GM23338 (cell line): ENCODE measurements at regions not wholly inside any gene's neighbourhood (a gene's known extent, or its start where the extent isn't known, plus 50 kb on each side); places are given as distances from the start of the nearest gene placed in this dataset.

Source experiments
- ATAC-seq: fragments of 200-7000 bp; cut with Tn5 transposase; 3 replicates; pipeline ENCODE4 v1.9.1; 2020
- DNase-seq: peaks from one replicate; pipeline ENCODE4 v3.0.0-alpha.2; 2015; ENCODE audit warnings: low spot score
- H2AFZ ChIP-seq: fragments of 200-600 bp; sonication (generic); 2 replicates; pipeline ENCODE4 v1.8.0; 2016; ENCODE audit warnings: antibody characterized with exemption, mild to moderate bottlenecking, moderate library complexity
- H3F3A ChIP-seq: fragments of 200-600 bp; sonication (generic); replicated peaks from 2 replicates; pipeline ENCODE4 v1.8.0; 2017; ENCODE audit warnings: antibody characterized with exemption, mixed run types, low read depth
- H3K27ac ChIP-seq: fragments of 200-600 bp; sonication (generic); 2 replicates; pipeline ENCODE4 v1.6.1; 2016; ENCODE audit warnings: low read depth
- H3K27me3 ChIP-seq: fragments of 200-600 bp; sonication (generic); 2 replicates; pipeline ENCODE4 v1.8.0; 2016; ENCODE audit warnings: mild to moderate bottlenecking, mixed run types, moderate library complexity; ENCODE audit not compliant: insufficient read depth
- H3K36me3 ChIP-seq: fragments of 200-600 bp; sonication (generic); 2 replicates; pipeline ENCODE4 v1.8.0; 2016; ENCODE audit warnings: mild to moderate bottlenecking; ENCODE audit not compliant: insufficient read depth
- H3K4me1 ChIP-seq: fragments of 200-600 bp; sonication (generic); 2 replicates; pipeline ENCODE4 v1.8.0; 2016; ENCODE audit warnings: mild to moderate bottlenecking, moderate library complexity; ENCODE audit not compliant: insufficient read depth
- H3K4me2 ChIP-seq: fragments of 200-600 bp; sonication (generic); 2 replicates; pipeline ENCODE4 v1.7.1; 2017; ENCODE audit warnings: mixed run types
- H3K4me3 ChIP-seq: fragments of 200-600 bp; sonication (generic); 2 replicates; pipeline ENCODE4 v1.6.1; 2016; ENCODE audit warnings: mixed run types
- H3K79me2 ChIP-seq: fragments of 200-600 bp; sonication (generic); replicated peaks from 2 replicates; pipeline ENCODE4 v1.8.0; 2017; ENCODE audit warnings: mild to moderate bottlenecking; ENCODE audit not compliant: insufficient read depth
- H3K9me2 ChIP-seq: fragments of 200-600 bp; sonication (generic); 2 replicates; pipeline ENCODE4 v1.8.0; 2017; ENCODE audit not compliant: insufficient read depth
- H4K20me1 ChIP-seq: fragments of 200-600 bp; sonication (generic); replicated peaks from 2 replicates; pipeline ENCODE4 v1.8.0; 2017; ENCODE audit warnings: mild to moderate bottlenecking; ENCODE audit not compliant: insufficient read depth
- H3K27ac Mint-ChIP-seq: 2 replicates; pipeline ENCODE4 v1.8.0; 2020; ENCODE audit warnings: inconsistent platforms, mild to moderate bottlenecking, moderate library complexity, mixed read lengths
- H3K27me3 Mint-ChIP-seq: 3 replicates; pipeline ENCODE4 v1.8.0; 2022; ENCODE audit warnings: low read depth, mild to moderate bottlenecking, moderate library complexity, mixed read lengths, inconsistent platforms; ENCODE audit not compliant: insufficient read depth, poor library complexity
- H3K36me3 Mint-ChIP-seq: 3 replicates; pipeline ENCODE4 v1.8.0; 2021; ENCODE audit warnings: low read depth, mild to moderate bottlenecking, inconsistent platforms, moderate library complexity, mixed read lengths
- H3K4me1 Mint-ChIP-seq: 3 replicates; pipeline ENCODE4 v1.8.0; 2020; ENCODE audit warnings: mild to moderate bottlenecking, inconsistent platforms, mixed read lengths
- H3K4me3 Mint-ChIP-seq: 3 replicates; pipeline ENCODE4 v1.8.0; 2021; ENCODE audit warnings: moderate library complexity, mild to moderate bottlenecking, inconsistent platforms, mixed read lengths
- H3K9me3 Mint-ChIP-seq: 3 replicates; pipeline ENCODE4 v1.8.0; 2020; ENCODE audit warnings: moderate library complexity, mild to moderate bottlenecking, inconsistent platforms, mixed read lengths
- CREB1 ChIP-seq: fragments of 250-450 bp; sonication (Bioruptor Pico); IDR thresholded peaks from 2 replicates; pipeline ENCODE4 v1.5.0; 2020; ENCODE audit warnings: low read depth, mild to moderate bottlenecking, moderate library complexity
- ETS1 ChIP-seq: IDR thresholded peaks from 2 replicates; pipeline ENCODE4 v1.6.1; 2016; ENCODE audit warnings: antibody characterized with exemption
- EZH2 ChIP-seq: fragments of 200-600 bp; sonication (generic); IDR thresholded peaks from one replicate; pipeline ENCODE4 v1.8.0; 2017; ENCODE audit warnings: antibody characterized with exemption, mild to moderate bottlenecking, low read depth; ENCODE audit not compliant: unreplicated experiment
- EZH2phosphoT487 ChIP-seq: fragments of 200-600 bp; sonication (generic); IDR thresholded peaks from one replicate; pipeline ENCODE4 v1.8.1; 2018; ENCODE audit warnings: antibody characterized with exemption; ENCODE audit not compliant: unreplicated experiment
- JUNB ChIP-seq: IDR thresholded peaks from one replicate; pipeline ENCODE4 v1.6.1; 2016; ENCODE audit warnings: antibody characterized with exemption; ENCODE audit not compliant: unreplicated experiment
- NANOG ChIP-seq: IDR thresholded peaks from 2 replicates; pipeline ENCODE4 v1.6.1; 2016; ENCODE audit warnings: antibody characterized with exemption, borderline replicate concordance
- POLR2AphosphoS5 ChIP-seq: IDR thresholded peaks from 2 replicates; pipeline ENCODE4 v1.6.1; 2016; ENCODE audit warnings: antibody characterized with exemption, low read depth
- REST ChIP-seq: IDR thresholded peaks from one replicate; pipeline ENCODE4 v1.6.1; 2018; ENCODE audit warnings: antibody characterized with exemption; ENCODE audit not compliant: unreplicated experiment
- STAT1 ChIP-seq: IDR thresholded peaks from one replicate; pipeline ENCODE4 v1.6.1; 2016; ENCODE audit warnings: antibody characterized with exemption; ENCODE audit not compliant: unreplicated experiment
- ZNF114 ChIP-seq: fragments of 250-450 bp; sonication (Bioruptor Pico); IDR thresholded peaks from 2 replicates; pipeline ENCODE4 v1.5.0; 2020; ENCODE audit warnings: mild to moderate bottlenecking, moderate library complexity
- ZNF331 ChIP-seq: fragments of 250-450 bp; sonication (Bioruptor Pico); IDR thresholded peaks from 2 replicates; pipeline ENCODE4 v1.5.0; 2020; ENCODE audit warnings: low read depth, mild to moderate bottlenecking, moderate library complexity

- Histone ChIP-seq H3K79me2 (no peaks in the 10 kb centered on the region), H3K27me3 (no peaks in the 10 kb centered on the region), H3K4me3 (no peak overlapping the region), H4K20me1 (no peaks in the 10 kb centered on the region), H3K36me3 (no peaks in the 10 kb centered on the region), H3F3A (no peaks in the 10 kb centered on the region), H3K4me2 (no peak overlapping the region), H3K9me2 (no peaks in the 10 kb centered on the region), H3K4me1 (no peaks in the 10 kb centered on the region), H2AFZ (peak overlapping the region; percentile 50; the same call in 1 of the 2 replicates), H3K27ac (no peak overlapping the region)
- Mint-ChIP-seq H3K4me3 (no peak overlapping the region), H3K36me3 (no peaks in the 10 kb centered on the region), H3K4me1 (no peaks in the 10 kb centered on the region), H3K9me3 (no peaks in the 10 kb centered on the region), H3K27ac (no peak overlapping the region), H3K27me3 (no peaks in the 10 kb centered on the region)
- TF ChIP-seq ZNF114, result no peak
- TF ChIP-seq REST, result no peak
- TF ChIP-seq ETS1, result no peak
- TF ChIP-seq ZNF331, result no peak
- TF ChIP-seq CREB1, result no peak
- no peak for DNase-seq
- no peak for ATAC-seq
Observed at GRCh38 chr1:221612047-221612777, 129.7 kb downstream of the DUSP10 start.

- no peak for ATAC-seq
- H3K4me1 Mint-ChIP-seq, result peaks cover 5% of the 10 kb centered on the region; the same call in 2 of the 3 replicates
- H3K27ac ChIP-seq, result no peak overlapping the region
- H3K27ac Mint-ChIP-seq, result no peak overlapping the region
- H3K36me3 ChIP-seq, result no peaks in the 10 kb centered on the region
- H3K79me2 ChIP-seq, result no peaks in the 10 kb centered on the region
- TF ChIP-seq ZNF114 (no peak), EZH2 (no peak), CREB1 (no peak), JUNB (no peak), REST (no peak), STAT1 (no peak), ETS1 (no peak), POLR2AphosphoS5 (no peak), NANOG (no peak), ZNF331 (no peak), EZH2phosphoT487 (no peak)
- no peaks in the 10 kb centered on the region; the same call in 2 of the 3 replicates for H3K9me3 Mint-ChIP-seq
- no peak for DNase-seq
- 0 out of 2 replicates have a peak, but pooled peaks cover 8% of the 10 kb centered on the region for H3K9me2 ChIP-seq
- H3K27me3 Mint-ChIP-seq, result no peaks in the 10 kb centered on the region
- no peaks in the 10 kb centered on the region for H3F3A ChIP-seq
- no peaks in the 10 kb centered on the region for H3K36me3 Mint-ChIP-seq
- no peak overlapping the region for H3K4me2 ChIP-seq
- H3K4me3 Mint-ChIP-seq, result no peak overlapping the region
- no peaks in the 10 kb centered on the region; the same call in 1 of the 2 replicates for H3K4me1 ChIP-seq
- H4K20me1 ChIP-seq, result no peaks in the 10 kb centered on the region
- no peaks in the 10 kb centered on the region for H3K27me3 ChIP-seq
- 0 out of 2 replicates have a peak overlapping the region, but pooled peaks have one; percentile 63 for H2AFZ ChIP-seq
- H3K4me3 ChIP-seq, result no peak overlapping the region
Observed at GRCh38 chr1:221620437-221621384, 121.2 kb downstream of the DUSP10 start.
